HepG2 (cell line): ENCODE measurements at regions not wholly inside any gene's neighbourhood (a gene's known extent, or its start where the extent isn't known, plus 50 kb on each side); places are given as distances from the start of the nearest gene placed in this dataset.

Source experiments
- ATAC-seq: fragments of 200-7000 bp; cut with Tn5 transposase; 3 replicates; pipeline ENCODE4 v1.9.1; 2020; ENCODE audit warnings: mild to moderate bottlenecking, moderate library complexity
- BruUV-seq: library from RNA; stranded (reverse); fragments of 400-500 nt; replicated peaks from 2 replicates; lab custom pipeline; 2021; lab: Mats Ljungman, UMichigan
- CTCF ChIA-PET: fragments of 300-600 bp; formaldehyde crosslinking; extraction: SDS; loops from one replicate; lab custom pipeline; 2021; ENCODE audit warnings: low total read pairs, inconsistent platforms, low intra/inter-chr PET ratio; lab: Yijun Ruan, JAX
- POLR2A ChIA-PET: fragments of 350-600 bp; sonication (Branson Sonifier 250); formaldehyde crosslinking; loops from one replicate; lab custom pipeline; 2020; ENCODE audit warnings: antibody characterized with exemption, inconsistent platforms; lab: Yijun Ruan, JAX
- DNase-seq: peaks from one replicate; pipeline ENCODE4 v3.0.0-alpha.2; 2015; ENCODE audit warnings: low spot score
- FAIRE-seq: peaks from 3 replicates; lab custom pipeline; 2011; peaks lifted over from hg19 to GRCh38; lab: Jason Lieb, UNC
- H2AFZ ChIP-seq: one replicate; pipeline ENCODE4 v1.6.1; 2011; ENCODE audit warnings: low read length, inconsistent platforms
- H3K27ac ChIP-seq: fragments of 300-600 bp; 3 replicates; pipeline ENCODE4 v1.8.0; 2011; ENCODE audit warnings: mixed run types, mild to moderate bottlenecking, mixed read lengths, low read length, inconsistent platforms; ENCODE audit not compliant: insufficient read depth; ENCODE audit errors: extremely low read length
- H3K27me3 ChIP-seq, 2 experiments: fragments of 200-600 bp in 1 of 2; 2 replicates in 1 of 2; 3 replicates in 1 of 2; pipeline versions ENCODE4 v1.6.0 to v1.8.0; 2011; ENCODE audit warnings: low read length in 2 of 2, mild to moderate bottlenecking in 2 of 2, moderate library complexity in 2 of 2, inconsistent platforms in 1 of 2; ENCODE audit not compliant: insufficient read depth in 2 of 2, control insufficient read depth in 1 of 2
- H3K36me3 ChIP-seq, 2 experiments: fragments of 200-600 bp in 1 of 2; replicated peaks in 1 of 2; 2 replicates in 1 of 2; 3 replicates in 1 of 2; pipeline versions ENCODE4 v1.5.1 to v1.8.0; 2011; ENCODE audit warnings: low read length in 2 of 2, inconsistent platforms in 1 of 2; ENCODE audit not compliant: insufficient read depth in 2 of 2, control insufficient read depth in 1 of 2
- H3K4me1 ChIP-seq: 2 replicates; pipeline ENCODE4 v1.5.1; 2012; ENCODE audit warnings: low read length, inconsistent platforms; ENCODE audit not compliant: insufficient read depth
- H3K4me2 ChIP-seq: 2 replicates; pipeline ENCODE4 v1.6.0; 2011; ENCODE audit warnings: low read depth, low read length, inconsistent platforms
- H3K4me3 ChIP-seq, 3 experiments: fragments of 200-600 bp in 1 of 3; sonication (generic), shearing (Covaris generic) in 1 of 3; replicated peaks in 1 of 3; 2 replicates each; pipeline ENCODE4 v1.5.1; 2011 to 2016; ENCODE audit warnings: low read length in 3 of 3, inconsistent platforms in 2 of 3, low read depth in 2 of 3, mild to moderate bottlenecking in 2 of 3, control low read depth in 1 of 3, mixed read lengths in 1 of 3; ENCODE audit not compliant: insufficient read depth in 1 of 3
- H3K79me2 ChIP-seq: one replicate; pipeline ENCODE4 v1.6.1; 2011; ENCODE audit warnings: low read length, inconsistent platforms; ENCODE audit not compliant: insufficient read depth
- H3K9ac ChIP-seq: 2 replicates; pipeline ENCODE4 v1.6.0; 2011; ENCODE audit warnings: mild to moderate bottlenecking, low read depth, low read length, inconsistent platforms; ENCODE audit not compliant: insufficient read depth
- H3K9me3 ChIP-seq: 2 replicates; pipeline ENCODE4 v1.5.1; 2012; ENCODE audit warnings: mild to moderate bottlenecking, low read length
- H4K20me1 ChIP-seq: 2 replicates; pipeline ENCODE4 v1.6.0; 2011; ENCODE audit warnings: inconsistent platforms, mild to moderate bottlenecking, low read length, moderate library complexity; ENCODE audit not compliant: insufficient read depth
- AFF4 ChIP-seq: sonication (generic); formaldehyde crosslinking; IDR thresholded peaks from 2 replicates; pipeline ENCODE4 v1.4.0; 2020; ENCODE audit warnings: missing genetic modification reagents
- AKAP8 ChIP-seq: sonication (generic); formaldehyde crosslinking; IDR thresholded peaks from 2 replicates; pipeline ENCODE4 v1.5.1; 2020; ENCODE audit warnings: mild to moderate bottlenecking, missing genetic modification reagents
- ATM ChIP-seq: fragments of 450-650 bp; IDR thresholded peaks from 2 replicates; pipeline ENCODE4 v1.7.1; 2017; ENCODE audit warnings: mild to moderate bottlenecking, borderline replicate concordance
- BHLHE40 ChIP-seq: IDR thresholded peaks from 2 replicates; pipeline ENCODE4 v1.6.1; 2011; ENCODE audit warnings: low read length, improper control_type of control experiment
- DDIT3 ChIP-seq: sonication (generic); formaldehyde crosslinking; IDR thresholded peaks from 2 replicates; pipeline ENCODE4 v1.4.0; 2020; ENCODE audit warnings: mild to moderate bottlenecking, missing genetic modification reagents
- FOXM1 ChIP-seq: sonication (generic); formaldehyde crosslinking; IDR thresholded peaks from 2 replicates; pipeline ENCODE4 v1.5.0; 2020; ENCODE audit warnings: missing genetic modification reagents
- MAFK ChIP-seq, 2 experiments: IDR thresholded peaks in 1 of 2; conservative IDR thresholded peaks in 1 of 2; 2 replicates each; pipeline ENCODE4 v1.6.1; 2011; ENCODE audit warnings: improper control_type of control experiment in 2 of 2, low read length in 2 of 2
- RELA ChIP-seq: sonication (generic); formaldehyde crosslinking; IDR thresholded peaks from 2 replicates; pipeline ENCODE4 v1.4.0; 2020; ENCODE audit warnings: missing genetic modification reagents
- SALL1 ChIP-seq: sonication (generic); formaldehyde crosslinking; IDR thresholded peaks from 2 replicates; pipeline ENCODE4 v1.8.0; 2022; ENCODE audit warnings: mild to moderate bottlenecking, missing genetic modification reagents
- SETDB1 ChIP-seq: sonication (generic); formaldehyde crosslinking; IDR thresholded peaks from 2 replicates; pipeline ENCODE4 v1.5.1; 2020; ENCODE audit warnings: missing genetic modification reagents, mild to moderate bottlenecking, borderline replicate concordance
- ZNF253 ChIP-seq: sonication (generic); formaldehyde crosslinking; IDR thresholded peaks from 2 replicates; pipeline ENCODE4 v1.8.0; 2022; ENCODE audit warnings: mild to moderate bottlenecking, missing genetic modification reagents, borderline replicate concordance
- ZNF34 ChIP-seq: sonication (generic); formaldehyde crosslinking; IDR thresholded peaks from 2 replicates; pipeline ENCODE4 v1.4.0; 2020; ENCODE audit warnings: mild to moderate bottlenecking, missing genetic modification reagents, borderline replicate concordance
- WGBS: methylation state at CpG from one replicate; pipeline ENCODE4 v1.1.6; 2017; ENCODE audit warnings: low lambda C conversion rate; 5-methylcytosine and 5-hydroxymethylcytosine counted together
- in situ Hi-C: cut with HindIII; loops from 2 replicates; pipeline ENCODE4 v1.10.0; 2017; ENCODE audit warnings: low pct_unique_long_range_greater_than_20kb; ENCODE audit not compliant: extremely low pct_ligation_motif_present
- intact Hi-C: fragments of 100-400 bp; cut with micrococcal nuclease; formaldehyde crosslinking; loops from one replicate; pipeline ENCODE4 v1.10.0; 2022; ENCODE audit not compliant: unreplicated experiment
- TF ChIP-seq, protein P1 (sequence below): sonication (generic); formaldehyde crosslinking; IDR thresholded peaks from 2 replicates; pipeline ENCODE4 v1.5.1; 2020; ENCODE audit warnings: mild to moderate bottlenecking, missing genetic modification reagents, moderate library complexity
- TF ChIP-seq, protein P2 (sequence below): fragments of 450-650 bp; IDR thresholded peaks from 2 replicates; pipeline ENCODE4 v1.6.1; 2017

DNA sequence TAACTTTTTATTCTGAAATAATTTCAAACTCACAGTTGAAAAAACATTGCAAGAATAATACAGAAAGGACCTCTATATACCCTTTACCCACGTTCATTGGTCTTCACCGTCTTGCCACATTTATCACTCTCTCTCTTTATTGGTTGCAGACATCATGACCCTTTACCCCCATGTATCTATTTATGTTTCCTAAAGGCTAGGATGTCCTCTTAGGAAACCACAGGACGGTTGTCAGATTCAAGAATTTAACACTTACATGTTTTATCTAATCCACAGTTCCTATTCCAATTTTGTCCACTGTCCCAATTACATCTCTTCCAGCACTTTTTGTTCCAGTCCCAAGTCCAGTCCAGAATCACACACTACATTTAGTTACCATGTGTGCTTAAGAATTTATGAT, 67.6 kb upstream of the FGFR2 start:
- Histone ChIP-seq H3K4me3 (no peak overlapping the region), H2AFZ (no peak overlapping the region), H3K79me2 (no peaks in the 10 kb centered on the region), H4K20me1 (no peaks in the 10 kb centered on the region), H3K9ac (no peak overlapping the region), H3K9me3 (no peaks in the 10 kb centered on the region), H3K4me2 (no peak overlapping the region), H3K27me3 (no peaks in the 10 kb centered on the region; a peak in 2 of 5 replicates), H3K4me1 (no peaks in the 10 kb centered on the region), H3K27ac (no peak overlapping the region), H3K36me3 (no peaks in the 10 kb centered on the region)
- no peak for ATAC-seq
- FAIRE-seq = no peak
- intact Hi-C loops (no loop called here), in situ Hi-C loops (no loop called here)
- ChIA-PET POLR2A (no interaction called here), CTCF (no interaction called here)
- TF ChIP-seq ZNF253 = no peak
- TF ChIP-seq BHLHE40 = no peak
- no peak for TF ChIP-seq AKAP8 (CRISPR knock-in tag)
- TF ChIP-seq RELA (CRISPR knock-in tag) = no peak
- TF ChIP-seq, protein P1, sequence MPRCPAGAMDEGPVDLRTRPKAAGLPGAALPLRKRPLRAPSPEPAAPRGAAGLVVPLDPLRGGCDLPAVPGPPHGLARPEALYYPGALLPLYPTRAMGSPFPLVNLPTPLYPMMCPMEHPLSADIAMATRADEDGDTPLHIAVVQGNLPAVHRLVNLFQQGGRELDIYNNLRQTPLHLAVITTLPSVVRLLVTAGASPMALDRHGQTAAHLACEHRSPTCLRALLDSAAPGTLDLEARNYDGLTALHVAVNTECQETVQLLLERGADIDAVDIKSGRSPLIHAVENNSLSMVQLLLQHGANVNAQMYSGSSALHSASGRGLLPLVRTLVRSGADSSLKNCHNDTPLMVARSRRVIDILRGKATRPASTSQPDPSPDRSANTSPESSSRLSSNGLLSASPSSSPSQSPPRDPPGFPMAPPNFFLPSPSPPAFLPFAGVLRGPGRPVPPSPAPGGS (CRISPR knock-in tag) = no peak
- WGBS = 15% methylated on average over 3 of the region's 3 CpGs
- DNase-seq = no peak
- BruUV-seq = no TSS peak

DNA sequence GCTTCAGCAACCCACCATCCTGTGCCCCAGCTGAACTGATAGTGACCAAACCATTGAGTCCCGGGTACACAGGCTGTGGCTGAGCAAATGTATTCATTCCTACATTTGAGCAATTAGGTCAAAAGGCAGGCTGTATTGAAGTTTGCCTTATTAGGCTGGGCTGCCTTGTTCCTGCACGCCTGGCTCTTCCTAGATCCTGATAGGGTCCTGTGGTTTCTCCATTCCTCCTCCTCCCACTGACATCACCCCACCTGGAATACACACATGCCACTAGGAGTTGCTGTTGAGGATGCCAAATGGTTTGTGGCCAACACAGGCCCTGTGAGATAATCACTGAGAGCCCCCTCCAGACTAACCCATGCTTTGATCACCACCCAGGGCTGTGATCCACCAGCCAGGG, 66.4 kb upstream of the FGFR2 start:
- 33% methylated on average over 2 of the region's 2 CpGs for WGBS
- POLR2A ChIA-PET = no interaction called here
- no peak for FAIRE-seq
- TF ChIP-seq MAFK (conservative IDR thresholded peaks at IDR 0.05 in 1 of 2, IDR thresholded peaks at IDR 0.05 in 1 of 2; ENCODE audit: low read length in 2 of 2) = no peak
- no peak for TF ChIP-seq DDIT3 (CRISPR knock-in tag)
- TF ChIP-seq AFF4 (CRISPR knock-in tag) = no peak
- no peak for TF ChIP-seq SALL1 (CRISPR knock-in tag)
- no peak for TF ChIP-seq ATM
- no peak for TF ChIP-seq SETDB1 (CRISPR knock-in tag)
- TF ChIP-seq ZNF34 (CRISPR knock-in tag) = no peak
- no peak for TF ChIP-seq FOXM1 (CRISPR knock-in tag)
- TF ChIP-seq, protein P2, sequence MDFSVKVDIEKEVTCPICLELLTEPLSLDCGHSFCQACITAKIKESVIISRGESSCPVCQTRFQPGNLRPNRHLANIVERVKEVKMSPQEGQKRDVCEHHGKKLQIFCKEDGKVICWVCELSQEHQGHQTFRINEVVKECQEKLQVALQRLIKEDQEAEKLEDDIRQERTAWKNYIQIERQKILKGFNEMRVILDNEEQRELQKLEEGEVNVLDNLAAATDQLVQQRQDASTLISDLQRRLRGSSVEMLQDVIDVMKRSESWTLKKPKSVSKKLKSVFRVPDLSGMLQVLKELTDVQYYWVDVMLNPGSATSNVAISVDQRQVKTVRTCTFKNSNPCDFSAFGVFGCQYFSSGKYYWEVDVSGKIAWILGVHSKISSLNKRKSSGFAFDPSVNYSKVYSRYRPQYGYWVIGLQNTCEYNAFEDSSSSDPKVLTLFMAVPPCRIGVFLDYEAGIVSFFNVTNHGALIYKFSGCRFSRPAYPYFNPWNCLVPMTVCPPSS = no peak

More for the DNA sequence above, 66.4 kb upstream of the FGFR2 start:
- no peaks in the 10 kb centered on the region for H3K79me2 ChIP-seq
- BruUV-seq = no TSS peak
- no peak overlapping the region for H3K4me3 ChIP-seq
- H4K20me1 ChIP-seq = no peaks in the 10 kb centered on the region
- no peak overlapping the region for H3K27ac ChIP-seq
- H3K36me3 ChIP-seq = no peaks in the 10 kb centered on the region
- H3K9me3 ChIP-seq = no peaks in the 10 kb centered on the region
- H3K27me3 ChIP-seq = no peaks in the 10 kb centered on the region; a peak in 2 of 5 replicates
- in situ Hi-C loops = no loop called here
- no peak overlapping the region for H3K4me2 ChIP-seq
- H3K4me1 ChIP-seq = no peaks in the 10 kb centered on the region
- intact Hi-C loops = no loop called here
- H3K9ac ChIP-seq = no peak overlapping the region
- no peak overlapping the region for H2AFZ ChIP-seq
- DNase-seq (no peak), ATAC-seq (no peak)
- CTCF ChIA-PET = no interaction called here
